Fibroblast of the aortic adventitia (primary cell): ENCODE measurements at regions not wholly inside any gene's neighbourhood (a gene's known extent, or its start where the extent isn't known, plus 50 kb on each side); places are given as distances from the start of the nearest gene placed in this dataset.
"Not testable (repeated sequence)": the region's sequence is repeated elsewhere in the genome, so short reads cannot be mapped to it uniquely, and the experiment has no call there.

ENCODE experiments used
- DNase-seq: peaks from one replicate; pipeline ENCODE4 v3.0.0-alpha.2; 2010; ENCODE audit warnings: low read depth
- H3K4me3 ChIP-seq: 2 replicates; pipeline ENCODE4 v1.5.1; 2011; ENCODE audit warnings: low read depth, mild to moderate bottlenecking, control low read depth, low read length, moderate library complexity
- TF ChIP-seq, protein P1 (sequence below): IDR thresholded peaks from 2 replicates; pipeline ENCODE4 v1.5.1; 2011; ENCODE audit warnings: mild to moderate bottlenecking, low read length, control low read depth, inconsistent platforms; ENCODE audit not compliant: insufficient read depth

DNA sequence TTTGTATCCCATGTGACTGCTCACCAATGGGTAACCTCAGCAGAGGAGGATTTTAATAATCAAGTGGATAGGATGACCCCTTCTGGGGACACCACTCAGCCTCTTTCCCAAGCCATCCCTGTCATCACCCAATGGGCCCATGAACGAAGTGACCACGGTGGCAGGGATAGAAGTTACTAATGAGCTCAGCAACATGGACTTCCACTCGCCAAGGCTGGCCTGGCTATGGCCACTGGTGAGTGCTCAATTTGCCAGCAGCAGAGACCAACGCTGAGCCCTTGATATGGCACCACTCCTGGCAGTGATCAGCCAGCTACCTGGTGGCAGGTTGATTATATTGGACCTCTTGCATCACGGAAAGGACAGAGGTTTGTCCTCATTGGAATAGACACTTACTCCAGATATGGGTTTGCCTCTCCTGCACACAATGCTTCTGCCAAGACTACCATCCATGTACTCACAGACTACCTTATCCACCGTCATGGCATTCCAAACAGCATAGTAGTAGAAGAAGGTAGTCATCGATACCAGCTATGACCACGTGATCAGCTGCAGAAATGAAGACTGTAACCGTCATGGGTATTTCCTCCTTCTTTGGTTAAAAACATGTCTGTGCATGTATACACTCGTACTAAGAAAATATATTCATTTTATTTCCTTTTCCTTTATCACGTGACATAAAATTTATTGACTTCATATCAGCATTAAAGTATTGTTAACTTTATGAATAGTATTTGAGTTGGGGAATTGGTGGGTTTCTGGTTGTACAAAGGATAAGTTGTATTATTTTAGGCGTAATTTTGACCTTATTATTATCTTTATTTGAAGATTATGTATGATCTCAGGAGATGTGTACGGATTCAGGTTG, 562.6 kb downstream of the PTPRU start:
- TF ChIP-seq, protein P1, sequence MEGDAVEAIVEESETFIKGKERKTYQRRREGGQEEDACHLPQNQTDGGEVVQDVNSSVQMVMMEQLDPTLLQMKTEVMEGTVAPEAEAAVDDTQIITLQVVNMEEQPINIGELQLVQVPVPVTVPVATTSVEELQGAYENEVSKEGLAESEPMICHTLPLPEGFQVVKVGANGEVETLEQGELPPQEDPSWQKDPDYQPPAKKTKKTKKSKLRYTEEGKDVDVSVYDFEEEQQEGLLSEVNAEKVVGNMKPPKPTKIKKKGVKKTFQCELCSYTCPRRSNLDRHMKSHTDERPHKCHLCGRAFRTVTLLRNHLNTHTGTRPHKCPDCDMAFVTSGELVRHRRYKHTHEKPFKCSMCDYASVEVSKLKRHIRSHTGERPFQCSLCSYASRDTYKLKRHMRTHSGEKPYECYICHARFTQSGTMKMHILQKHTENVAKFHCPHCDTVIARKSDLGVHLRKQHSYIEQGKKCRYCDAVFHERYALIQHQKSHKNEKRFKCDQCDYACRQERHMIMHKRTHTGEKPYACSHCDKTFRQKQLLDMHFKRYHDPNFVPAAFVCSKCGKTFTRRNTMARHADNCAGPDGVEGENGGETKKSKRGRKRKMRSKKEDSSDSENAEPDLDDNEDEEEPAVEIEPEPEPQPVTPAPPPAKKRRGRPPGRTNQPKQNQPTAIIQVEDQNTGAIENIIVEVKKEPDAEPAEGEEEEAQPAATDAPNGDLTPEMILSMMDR = no peak
- no peak overlapping the region for H3K4me3 ChIP-seq
- DNase-seq = no peak

DNA sequence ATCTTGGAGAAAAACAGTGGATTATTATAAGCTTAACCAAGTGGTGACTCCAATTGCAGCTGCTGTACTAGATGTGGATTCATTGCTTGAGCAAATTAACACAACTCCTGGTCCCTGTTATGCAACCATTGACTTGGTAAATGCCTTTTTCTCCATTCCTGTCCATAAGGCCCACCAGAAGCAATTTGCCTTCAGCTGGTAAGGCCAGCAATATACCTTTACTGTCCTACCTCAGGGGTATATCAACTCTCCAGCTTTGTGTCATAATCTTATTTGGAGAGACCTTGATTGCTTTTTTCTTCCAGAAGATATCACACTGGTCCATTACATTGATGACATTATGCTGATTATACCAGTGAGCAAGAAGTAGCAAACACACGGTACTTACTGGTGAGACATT, 560.8 kb downstream of the PTPRU start:
- H3K4me3 ChIP-seq, DNase-seq: not testable (repeated sequence)

DNA sequence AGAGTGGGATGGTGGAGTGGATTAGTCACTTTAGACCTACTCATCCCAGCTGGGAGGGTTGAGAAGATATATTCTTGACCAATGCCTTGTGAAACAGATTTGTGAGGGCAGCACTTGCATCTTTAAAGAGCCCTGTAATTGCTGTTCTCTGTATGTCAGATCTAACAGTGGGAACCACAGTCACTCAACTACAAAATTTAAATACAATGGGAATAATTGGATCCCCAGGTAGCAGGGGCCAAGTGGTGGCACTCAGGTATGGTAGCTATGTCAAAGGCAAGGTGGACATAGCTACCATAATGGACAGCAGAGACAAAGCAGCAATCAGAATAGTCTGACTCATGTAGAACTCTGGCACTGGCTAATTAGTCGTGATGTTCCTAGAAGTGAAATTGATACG, 559.6 kb downstream of the PTPRU start:
- DNase-seq, H3K4me3 ChIP-seq: not testable (repeated sequence)

DNA sequence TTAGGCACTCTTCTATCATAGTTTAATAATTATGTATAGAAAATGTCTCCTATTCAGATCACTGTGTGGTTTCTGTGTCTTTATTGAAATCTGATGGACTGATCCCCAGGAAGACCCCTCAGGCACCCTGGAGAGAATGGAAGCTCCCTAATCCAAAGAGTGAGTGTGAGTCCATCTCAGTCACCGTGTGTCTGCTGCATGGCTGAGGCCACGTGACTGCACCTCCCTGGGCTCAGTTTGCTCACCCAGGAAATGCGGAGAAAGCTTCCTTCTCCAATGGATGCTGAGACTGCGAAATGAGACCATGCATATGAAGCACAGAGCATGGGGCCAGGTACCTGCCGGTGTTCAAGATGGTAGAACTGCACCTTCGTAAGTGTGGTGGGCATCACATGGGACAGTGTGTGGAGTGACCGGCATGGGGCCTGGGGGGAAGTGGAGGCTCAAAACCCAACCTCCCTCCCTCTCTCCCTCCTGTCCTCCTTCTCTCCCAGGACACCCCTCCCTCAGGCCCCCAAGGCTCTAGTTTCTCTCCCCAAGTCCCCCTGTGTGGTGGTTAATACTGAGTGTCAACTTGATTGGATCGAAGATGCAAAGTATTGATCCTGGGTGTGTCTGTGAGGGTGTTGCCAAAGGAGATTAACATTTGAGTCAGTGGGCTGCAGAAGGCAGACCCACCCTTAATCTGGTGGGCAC, 557.5 kb downstream of the PTPRU start:
- no peak for DNase-seq
- TF ChIP-seq, protein P1 = no peak
- H3K4me3 ChIP-seq = no peak overlapping the region

DNA sequence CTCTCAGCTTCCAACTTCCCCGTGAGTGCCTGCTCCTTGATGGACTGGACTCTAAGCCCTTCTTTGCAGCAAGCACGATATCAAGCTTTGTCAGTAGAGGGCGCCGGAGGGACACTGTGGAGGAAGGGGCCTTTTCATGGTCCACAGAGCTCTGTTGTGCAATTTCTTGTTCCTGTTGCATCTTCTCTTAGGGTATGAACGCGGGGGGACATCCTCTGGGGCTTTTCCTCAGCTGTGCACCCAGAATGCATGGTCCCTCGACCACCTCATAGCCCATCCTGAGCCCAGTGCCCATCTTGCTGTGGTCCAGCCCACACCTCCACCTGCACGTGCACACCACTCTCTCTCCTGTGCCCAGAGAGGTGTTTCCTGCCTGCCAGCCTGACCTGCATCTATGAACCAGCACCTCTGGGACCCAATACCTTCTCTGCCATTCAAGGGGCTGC, 556.8 kb downstream of the PTPRU start:
- TF ChIP-seq, protein P1 = peak; percentile 92
- no peak overlapping the region for H3K4me3 ChIP-seq
- DNase-seq = peak; percentile 84

DNA sequence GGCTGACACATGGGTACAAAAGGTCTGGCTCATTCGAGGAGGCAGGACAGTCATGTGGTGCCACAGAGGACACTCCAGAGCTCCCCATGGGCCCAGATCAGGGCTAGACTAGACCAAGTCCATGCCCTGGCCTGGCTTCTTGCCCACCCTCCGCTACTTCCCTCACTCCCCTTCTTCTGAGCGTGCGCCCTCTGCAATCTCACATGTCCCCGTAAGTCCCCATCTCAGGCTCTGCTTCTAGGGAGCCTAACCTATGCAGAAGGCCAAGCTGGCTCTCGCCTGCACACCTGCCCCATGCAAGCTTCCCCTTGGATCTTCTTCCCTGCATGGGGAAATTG, 553.6 kb downstream of the PTPRU start:
- no peak for DNase-seq
- H3K4me3 ChIP-seq = no peak overlapping the region
- TF ChIP-seq, protein P1 = no peak

DNA sequence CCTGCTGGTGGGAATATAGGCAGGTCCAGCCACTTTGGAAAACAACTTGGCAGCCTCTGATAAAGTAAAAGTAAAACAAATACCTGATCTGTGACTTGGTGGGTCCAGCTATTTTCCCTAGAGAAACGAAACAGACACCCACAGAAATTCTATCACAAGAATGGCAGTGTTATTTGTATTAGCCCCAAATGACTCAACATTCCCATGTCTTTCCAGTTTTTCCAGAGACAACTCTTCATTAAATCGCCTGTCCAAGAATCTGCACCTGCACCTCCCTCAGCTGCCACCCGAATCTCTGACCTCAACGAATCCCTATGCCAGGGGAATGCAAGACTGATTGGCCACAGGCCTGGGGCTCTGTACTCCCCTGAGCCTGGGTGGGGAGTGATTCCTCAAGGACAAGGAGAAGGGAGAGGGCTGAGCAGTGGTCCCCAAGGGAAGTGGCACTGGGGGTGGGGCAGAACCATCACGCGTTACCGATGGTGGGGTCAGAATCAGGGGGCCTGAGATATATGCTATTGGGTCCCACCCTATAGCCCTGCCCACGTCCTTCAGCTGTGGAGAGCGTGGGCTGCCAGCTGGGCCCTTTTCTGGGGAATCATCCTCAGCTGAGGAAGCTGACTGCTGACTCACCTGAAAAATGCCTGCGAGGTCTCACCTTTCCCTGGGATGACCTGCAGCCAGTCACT, 553.0 kb downstream of the PTPRU start:
- H3K4me3 ChIP-seq = no peak overlapping the region
- no peak for DNase-seq
- TF ChIP-seq, protein P1 = no peak
